Right cardiac atrium (tissue), 5 donors: ENCODE measurements at regions not wholly inside any gene's neighbourhood (a gene's known extent, or its start where the extent isn't known, plus 50 kb on each side); places are given as distances from the start of the nearest gene placed in this dataset.
A peak's percentile ranks its signal among the peaks of the same experiment; 100 is the strongest.

Source experiments
- ATAC-seq, 2 donors: fragments of 200-7000 bp; cut with Tn5 transposase; one replicate each; pipeline versions ENCODE4 v1.8.0 to v1.9.1; 2020; ENCODE audit warnings: moderate library complexity in 2 of 2, mild to moderate bottlenecking in 1 of 2
- DNase-seq, 3 donors: peaks; one replicate each; pipeline ENCODE4 v3.0.0-alpha.2; 2020
- H3K27ac ChIP-seq: one replicate; pipeline ENCODE4 v1.5.1; 2013; ENCODE audit warnings: mild to moderate bottlenecking, low read length, control low read depth, moderate library complexity
- H3K27me3 ChIP-seq: one replicate; pipeline ENCODE4 v1.6.1; 2013; ENCODE audit not compliant: control insufficient read depth, insufficient read depth
- H3K4me1 ChIP-seq: one replicate; pipeline ENCODE4 v1.6.1; 2013; ENCODE audit warnings: low read length; ENCODE audit not compliant: control insufficient read depth, insufficient read depth
- H3K4me3 ChIP-seq: one replicate; pipeline ENCODE4 v1.5.1; 2013; ENCODE audit warnings: low read length, control low read depth
- H3K9me3 ChIP-seq: one replicate; pipeline ENCODE4 v1.6.1; 2013; ENCODE audit warnings: low read length; ENCODE audit not compliant: control insufficient read depth
- WGBS: extraction: QIAGEN DNeasy Blood & Tissue Kit; methylation state at CpG from one replicate; pipeline ENCODE4 v1.1.7; 2013; 5-methylcytosine and 5-hydroxymethylcytosine counted together
- intact Hi-C, 4 donors: fragments of 100-400 bp; cut with DNase I; formaldehyde crosslinking; loops; one replicate each; pipeline versions ENCODE4 v1.11.0 to v1.14.0; 2022 to 2023
- donor health status: healthy with polysubstance abuse.
- donor health status: DM: no; HTN: yes; CAD: no.
- donor health status: DM: no; HTN: no; CAD: no.
- donor health status: DM: no; HTN: yes; CAD: no; lungs with severe emphysema.
- donor health status: DM: yes; HTN: yes; CAD: no.

GRCh38 chr5:8137941-8138550 lies 269.1 kb downstream of the MTRR start:
- WGBS, result 57% methylated on average over 2 of the region's 2 CpGs
- Histone ChIP-seq H3K9me3 (peaks cover 1% of the 10 kb centered on the region), H3K27me3 (no peaks in the 10 kb centered on the region), H3K4me1 (no peaks in the 10 kb centered on the region), H3K27ac (no peak overlapping the region), H3K4me3 (no peak overlapping the region)
- DNase-seq (no peak), ATAC-seq (no peak)
- intact Hi-C loops, result no loop called here

GRCh38 chr5:8138884-8139283 lies 269.9 kb downstream of the MTRR start:
- Histone ChIP-seq H3K4me3 (no peak overlapping the region), H3K27ac (no peak overlapping the region), H3K9me3 (peaks cover 1% of the 10 kb centered on the region), H3K4me1 (no peaks in the 10 kb centered on the region), H3K27me3 (no peaks in the 10 kb centered on the region)
- intact Hi-C loops, result no loop called here
- ATAC-seq (no peak), DNase-seq (no peak)
- WGBS, result 63% methylated on average over 5 of the region's 5 CpGs

GRCh38 chr5:8150791-8151190 lies 281.8 kb downstream of the MTRR start:
- Histone ChIP-seq H3K4me1 (no peaks in the 10 kb centered on the region), H3K27ac (no peak overlapping the region), H3K9me3 (peaks cover 1% of the 10 kb centered on the region), H3K27me3 (no peaks in the 10 kb centered on the region), H3K4me3 (no peak overlapping the region)
- ATAC-seq (no peak), DNase-seq (no peak)
- intact Hi-C loops, result no loop called here
- 88% methylated on average over 1 of the region's 1 CpG for WGBS

- WGBS, result 58% methylated on average over 3 of the region's 3 CpGs
- Histone ChIP-seq H3K4me3 (no peak overlapping the region), H3K27ac (no peak overlapping the region), H3K27me3 (no peaks in the 10 kb centered on the region), H3K9me3 (no peaks in the 10 kb centered on the region), H3K4me1 (no peaks in the 10 kb centered on the region)
- intact Hi-C loops, result no loop called here
- ATAC-seq, result no peak
- no peak for DNase-seq
Observed at GRCh38 chr5:8156706-8157105, 287.8 kb downstream of the MTRR start.

- DNase-seq (no peak), ATAC-seq (no peak)
- Histone ChIP-seq H3K4me1 (no peaks in the 10 kb centered on the region), H3K27me3 (no peaks in the 10 kb centered on the region), H3K9me3 (no peaks in the 10 kb centered on the region), H3K4me3 (no peak overlapping the region), H3K27ac (no peak overlapping the region)
- intact Hi-C loops, result no loop called here
- WGBS, result 70% methylated on average over 7 of the region's 7 CpGs
Observed at GRCh38 chr5:8157320-8157822, 288.4 kb downstream of the MTRR start.

- DNase-seq, result peak in 2 of 3 donors; percentile 26 to 61
- WGBS, result 48% methylated on average over 5 of the region's 5 CpGs
- peaks cover 2% of the 10 kb centered on the region for H3K4me1 ChIP-seq
- no peak overlapping the region for H3K4me3 ChIP-seq
- no peak overlapping the region for H3K27ac ChIP-seq
- ATAC-seq, result peak; percentile 43 to 71
- H3K27me3 ChIP-seq, result no peaks in the 10 kb centered on the region
- H3K9me3 ChIP-seq, result peaks cover 8% of the 10 kb centered on the region
- intact Hi-C loops, result no loop called here
Observed at GRCh38 chr5:8176101-8176693, 307.2 kb downstream of the MTRR start.

GRCh38 chr5:8184455-8185063 lies 315.6 kb downstream of the MTRR start:
- WGBS, result 36% methylated on average over 5 of the region's 5 CpGs
- no peak overlapping the region for H3K27ac ChIP-seq
- peak in 1 of 2 donors; percentile 37 for ATAC-seq

GRCh38 chr5:8185852-8186251 lies 316.9 kb downstream of the MTRR start:
- ATAC-seq (no peak), DNase-seq (no peak)
- WGBS, result 74% methylated on average over 1 of the region's 1 CpG
- Histone ChIP-seq H3K4me1 (no peaks in the 10 kb centered on the region), H3K27ac (no peak overlapping the region), H3K9me3 (peaks cover 2% of the 10 kb centered on the region), H3K27me3 (no peaks in the 10 kb centered on the region), H3K4me3 (no peak overlapping the region)
- intact Hi-C loops, result no loop called here

More at GRCh38 chr5:8184455-8185063, 315.6 kb downstream of the MTRR start:
- peak; percentile 23 to 70 (median 60) for DNase-seq
- Histone ChIP-seq H3K4me3 (no peak overlapping the region), H3K27me3 (no peaks in the 10 kb centered on the region), H3K4me1 (no peaks in the 10 kb centered on the region), H3K9me3 (peaks cover 4% of the 10 kb centered on the region)
- intact Hi-C loops, result no loop called here

GRCh38 chr5:8188874-8189565 lies 320.1 kb downstream of the MTRR start:
- no peak for ATAC-seq

GRCh38 chr5:8192840-8193239 lies 323.9 kb downstream of the MTRR start:
- ATAC-seq (no peak), DNase-seq (no peak)
- H3K4me3 ChIP-seq, result no peak overlapping the region
- intact Hi-C loops, result no loop called here
- no peak overlapping the region for H3K27ac ChIP-seq
- no peaks in the 10 kb centered on the region for H3K9me3 ChIP-seq
- H3K27me3 ChIP-seq, result no peaks in the 10 kb centered on the region
- H3K4me1 ChIP-seq, result no peaks in the 10 kb centered on the region
- 75% methylated on average over 3 of the region's 3 CpGs for WGBS

More at GRCh38 chr5:8188874-8189565, 320.1 kb downstream of the MTRR start:
- DNase-seq, result no peak
- no peak overlapping the region for H3K27ac ChIP-seq
- H3K4me3 ChIP-seq, result no peak overlapping the region
- WGBS, result 48% methylated on average over 6 of the region's 6 CpGs
- no peaks in the 10 kb centered on the region for H3K4me1 ChIP-seq
- intact Hi-C loops, result no loop called here
- peaks cover 2% of the 10 kb centered on the region for H3K9me3 ChIP-seq
- H3K27me3 ChIP-seq, result no peaks in the 10 kb centered on the region

GRCh38 chr5:8196061-8196460 lies 327.1 kb downstream of the MTRR start:
- no peak for DNase-seq
- Histone ChIP-seq H3K4me3 (no peak overlapping the region), H3K27ac (no peak overlapping the region), H3K4me1 (no peaks in the 10 kb centered on the region), H3K27me3 (no peaks in the 10 kb centered on the region), H3K9me3 (no peaks in the 10 kb centered on the region)
- peak; percentile 50 to 89 for ATAC-seq
- WGBS, result 32% methylated on average over 2 of the region's 2 CpGs
- intact Hi-C loops, result no loop called here
